ENCODE measurements at regions not wholly inside any gene's neighbourhood (a gene's known extent, or its start where the extent isn't known, plus 50 kb on each side); places are given as distances from the start of the nearest gene placed in this dataset.

DNA sequence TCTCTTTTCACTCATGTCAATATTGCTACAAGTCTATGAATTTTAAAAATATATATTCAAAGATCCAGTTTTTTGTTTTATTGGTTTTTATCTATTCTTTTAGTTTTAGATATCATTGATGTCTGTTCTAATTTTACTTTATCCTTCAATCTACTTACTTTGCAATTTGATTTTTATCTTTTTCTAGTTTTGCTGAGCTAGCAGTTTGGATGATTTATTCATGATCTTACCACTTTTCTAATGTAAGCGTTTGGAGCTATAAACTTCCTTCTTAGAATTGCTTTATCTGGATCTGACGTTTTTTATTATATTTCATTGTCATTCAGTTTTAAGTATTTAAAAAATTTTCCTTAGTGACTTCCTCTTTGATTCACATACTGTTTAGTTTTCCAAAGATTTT lies 664.5 kb upstream of the VSTM2A start:
- Mint-ChIP-seq H3K27ac (no peak overlapping the region), H3K4me1 (no peaks in the 10 kb centered on the region), H3K9me3 (peaks cover 9% of the 10 kb centered on the region), H3K27me3 (ENCODE audit: low read depth) (no peaks in the 10 kb centered on the region), H3K4me3 (no peak overlapping the region), H3K36me3 (no peaks in the 10 kb centered on the region)
- no peak for DNase-seq (ENCODE audit: low spot score in 2 of 2, unreplicated experiment in 2 of 2)
- TF ChIP-seq CTCF (IDR thresholded peaks at IDR 0.05; ENCODE audit: unreplicated experiment) = no peak

GRCh38 chr7:53900856-53901528 lies 641.2 kb upstream of the VSTM2A start:
- Mint-ChIP-seq H3K36me3 (no peaks in the 10 kb centered on the region), H3K27ac (no peak overlapping the region), H3K9me3 (no peaks in the 10 kb centered on the region), H3K27me3 (ENCODE audit: low read depth) (no peaks in the 10 kb centered on the region), H3K4me3 (no peak overlapping the region), H3K4me1 (no peaks in the 10 kb centered on the region)
- DNase-seq (ENCODE audit: low spot score in 2 of 2, unreplicated experiment in 2 of 2) = no peak
- TF ChIP-seq CTCF (IDR thresholded peaks at IDR 0.05; ENCODE audit: unreplicated experiment) = no peak

DNA sequence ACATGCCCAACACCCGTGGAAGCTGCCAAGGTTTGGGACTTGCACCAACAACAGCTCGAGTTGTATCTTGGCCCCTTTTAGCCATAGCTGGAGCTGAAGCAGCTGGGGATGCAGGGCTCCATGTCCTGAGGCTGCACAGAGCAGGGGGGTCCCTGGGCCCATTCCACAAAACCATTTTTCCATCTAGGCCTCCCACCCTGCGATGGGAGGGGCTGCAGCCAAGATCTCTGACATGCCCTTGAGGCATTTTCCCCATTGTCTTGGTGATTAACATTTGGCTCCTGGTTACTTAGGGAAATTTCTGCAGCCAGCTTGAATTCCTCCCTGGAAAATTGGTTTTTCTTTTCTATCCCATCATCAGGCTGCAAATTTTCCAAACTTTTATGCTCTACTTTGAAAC lies 637.8 kb upstream of the VSTM2A start:
- Mint-ChIP-seq H3K36me3 (no peaks in the 10 kb centered on the region), H3K4me1 (no peaks in the 10 kb centered on the region), H3K27ac (no peak overlapping the region), H3K9me3 (peaks cover 7% of the 10 kb centered on the region), H3K27me3 (ENCODE audit: low read depth) (no peaks in the 10 kb centered on the region), H3K4me3 (no peak overlapping the region)
- no peak for DNase-seq (ENCODE audit: low spot score in 2 of 2, unreplicated experiment in 2 of 2)
- TF ChIP-seq CTCF (IDR thresholded peaks at IDR 0.05; ENCODE audit: unreplicated experiment) = no peak

DNA sequence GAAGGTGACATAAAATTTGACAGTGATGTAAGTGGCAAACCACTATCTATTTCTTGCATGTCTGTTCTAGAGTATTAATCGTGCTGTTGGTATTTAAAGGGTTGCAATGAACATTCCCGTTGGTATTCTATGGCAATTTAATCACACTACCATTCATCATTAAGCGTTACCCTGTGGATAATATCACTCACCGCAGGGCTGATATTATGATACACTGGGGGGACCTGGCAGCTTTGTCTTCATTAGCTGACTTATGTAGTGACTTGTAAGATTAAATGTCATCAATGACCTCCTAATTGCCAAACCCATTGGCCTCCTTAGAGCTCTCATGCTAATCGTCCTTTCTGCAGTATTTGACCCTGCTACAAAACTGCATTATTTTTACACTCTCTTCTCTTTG lies 624.5 kb upstream of the VSTM2A start:
- no peaks in the 10 kb centered on the region for H3K27me3 Mint-ChIP-seq (ENCODE audit: low read depth)
- no peaks in the 10 kb centered on the region for H3K36me3 Mint-ChIP-seq
- H3K27ac Mint-ChIP-seq = no peak overlapping the region
- no peak overlapping the region for H3K4me3 Mint-ChIP-seq
- no peaks in the 10 kb centered on the region for H3K9me3 Mint-ChIP-seq
- H3K4me1 Mint-ChIP-seq = no peaks in the 10 kb centered on the region
- TF ChIP-seq CTCF (IDR thresholded peaks at IDR 0.05; ENCODE audit: unreplicated experiment) = no peak
- no peak for DNase-seq (ENCODE audit: low spot score in 2 of 2, unreplicated experiment in 2 of 2)

GRCh38 chr7:53920011-53920410 lies 622.2 kb upstream of the VSTM2A start:
- no peak for DNase-seq (ENCODE audit: low spot score in 2 of 2, unreplicated experiment in 2 of 2)
- Mint-ChIP-seq H3K27me3 (ENCODE audit: low read depth) (no peaks in the 10 kb centered on the region), H3K27ac (no peak overlapping the region), H3K36me3 (no peaks in the 10 kb centered on the region), H3K4me1 (no peaks in the 10 kb centered on the region), H3K9me3 (no peaks in the 10 kb centered on the region), H3K4me3 (no peak overlapping the region)
- no peak for TF ChIP-seq CTCF (IDR thresholded peaks at IDR 0.05; ENCODE audit: unreplicated experiment)

DNA sequence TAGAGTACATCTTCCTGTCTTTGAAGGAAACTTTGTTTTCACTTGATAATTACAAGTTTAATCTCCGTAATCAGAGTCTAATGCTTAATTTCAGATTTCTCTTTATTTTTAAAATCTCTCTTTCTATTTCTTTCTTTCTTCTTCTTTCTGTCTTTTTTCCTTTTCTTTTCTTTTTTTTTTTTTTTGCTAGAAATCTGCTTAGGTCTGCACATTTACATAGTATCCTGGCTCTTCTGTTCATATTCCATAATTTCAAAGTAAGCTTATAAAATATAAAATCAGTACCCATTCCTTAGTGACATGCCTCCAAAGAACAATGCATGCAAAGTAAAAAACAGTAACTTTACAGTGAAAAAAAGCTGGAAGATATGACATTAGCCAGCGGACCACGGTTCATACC lies 601.7 kb upstream of the VSTM2A start:
- Mint-ChIP-seq H3K36me3 (no peaks in the 10 kb centered on the region), H3K4me3 (no peak overlapping the region), H3K9me3 (peaks cover 3% of the 10 kb centered on the region), H3K27ac (no peak overlapping the region), H3K27me3 (ENCODE audit: low read depth) (no peaks in the 10 kb centered on the region), H3K4me1 (no peaks in the 10 kb centered on the region)
- DNase-seq (ENCODE audit: low spot score in 2 of 2, unreplicated experiment in 2 of 2) = no peak
- no peak for TF ChIP-seq CTCF (IDR thresholded peaks at IDR 0.05; ENCODE audit: unreplicated experiment)

Data from mesothelial cell of epicardium (in vitro differentiated cells).